Smooth muscle cell (in vitro differentiated cells): ENCODE measurements at regions not wholly inside any gene's neighbourhood (a gene's known extent, or its start where the extent isn't known, plus 50 kb on each side); places are given as distances from the start of the nearest gene placed in this dataset.

Source experiments
- DNase-seq: peaks from one replicate; lab custom pipeline; 2025; ENCODE audit not compliant: unreplicated experiment; lab: John Stamatoyannopoulos, UW
- H2AFZ ChIP-seq: fragments of 200-600 bp; sonication (generic); 2 replicates; pipeline ENCODE4 v1.6.0; 2016; ENCODE audit warnings: antibody characterized with exemption, low read depth, mild to moderate bottlenecking
- H3F3A ChIP-seq: fragments of 200-600 bp; sonication (generic); 2 replicates; pipeline ENCODE4 v1.6.0; 2017; ENCODE audit warnings: antibody characterized with exemption, low read depth
- H3K27ac ChIP-seq: fragments of 200-600 bp; sonication (generic); 2 replicates; pipeline ENCODE4 v1.5.1; 2016; ENCODE audit warnings: low read depth, mild to moderate bottlenecking
- H3K27me3 ChIP-seq: fragments of 200-600 bp; sonication (generic); 2 replicates; pipeline ENCODE4 v1.6.1; 2016; ENCODE audit warnings: low read depth, mild to moderate bottlenecking
- H3K36me3 ChIP-seq: fragments of 200-600 bp; sonication (generic); 2 replicates; pipeline ENCODE4 v1.5.1; 2016; ENCODE audit warnings: low read depth
- H3K4me1 ChIP-seq: fragments of 200-600 bp; sonication (generic); 2 replicates; pipeline ENCODE4 v1.5.1; 2016; ENCODE audit warnings: low read depth
- H3K4me2 ChIP-seq: fragments of 200-600 bp; sonication (generic); 2 replicates; pipeline ENCODE4 v1.6.0; 2016; ENCODE audit warnings: mild to moderate bottlenecking
- H3K4me3 ChIP-seq: fragments of 200-600 bp; sonication (generic); 2 replicates; pipeline ENCODE4 v1.5.1; 2016; ENCODE audit warnings: mild to moderate bottlenecking
- H3K79me2 ChIP-seq: fragments of 200-600 bp; sonication (generic); 2 replicates; pipeline ENCODE4 v1.6.0; 2016; ENCODE audit warnings: low read depth, mild to moderate bottlenecking
- H3K9ac ChIP-seq: fragments of 200-600 bp; sonication (generic); 2 replicates; pipeline ENCODE4 v1.6.0; 2016; ENCODE audit warnings: low read depth
- H3K9me3 ChIP-seq: fragments of 200-600 bp; sonication (generic); replicated peaks from 2 replicates; pipeline ENCODE4 v1.5.1; 2016; ENCODE audit warnings: low read depth
- H4K20me1 ChIP-seq: fragments of 200-600 bp; sonication (generic); 2 replicates; pipeline ENCODE4 v1.6.0; 2016; ENCODE audit warnings: low read depth
- CTCF ChIP-seq: fragments of 200-600 bp; sonication (generic); IDR thresholded peaks from 2 replicates; pipeline ENCODE4 v1.5.1; 2017; ENCODE audit warnings: borderline replicate concordance, mild to moderate bottlenecking, antibody characterized with exemption; ENCODE audit not compliant: insufficient read depth, poor library complexity, severe bottlenecking
- WGBS: methylation state at CpG from one replicate; pipeline ENCODE4 v1.1.7; 2016; ENCODE audit warnings: low lambda C conversion rate; 5-methylcytosine and 5-hydroxymethylcytosine counted together

DNA sequence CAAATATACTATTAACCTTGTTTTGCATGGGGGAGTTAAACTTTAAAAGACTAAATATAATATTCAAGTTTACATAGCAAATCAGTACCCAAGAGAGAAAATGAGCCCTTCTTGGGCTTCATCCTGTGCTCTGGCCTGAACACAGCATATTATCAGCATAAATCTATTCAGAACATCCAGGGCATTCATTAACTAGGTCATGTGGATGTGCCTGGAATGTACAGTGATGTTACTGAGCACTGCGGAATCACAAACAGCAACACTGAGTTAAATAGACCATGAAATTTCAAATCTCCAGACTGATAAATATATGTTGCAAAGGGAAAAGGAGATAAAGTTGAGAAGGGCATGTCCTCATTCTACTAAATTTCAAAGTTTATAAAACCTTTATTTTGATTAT lies 426.4 kb downstream of the AASDHPPT start:
- DNase-seq = no peak

GRCh38 chr11:106507645-106508306 lies 430.3 kb downstream of the AASDHPPT start:
- Histone ChIP-seq H2AFZ (no peak overlapping the region), H4K20me1 (no peaks in the 10 kb centered on the region), H3K27ac (no peak overlapping the region), H3F3A (no peaks in the 10 kb centered on the region), H3K4me2 (no peak overlapping the region), H3K36me3 (no peaks in the 10 kb centered on the region), H3K27me3 (peaks cover 8% of the 10 kb centered on the region), H3K79me2 (no peaks in the 10 kb centered on the region), H3K9ac (no peak overlapping the region), H3K4me1 (no peaks in the 10 kb centered on the region), H3K9me3 (no peaks in the 10 kb centered on the region), H3K4me3 (no peak overlapping the region)
- no peak for TF ChIP-seq CTCF
- WGBS = 74% methylated on average over 1 of the region's 1 CpG
- no peak for DNase-seq

More for the DNA sequence above, 426.4 kb downstream of the AASDHPPT start:
- Histone ChIP-seq H2AFZ (no peak overlapping the region), H3K27ac (no peak overlapping the region), H3K4me2 (no peak overlapping the region), H3K4me3 (no peak overlapping the region), H3K9me3 (no peaks in the 10 kb centered on the region), H3K9ac (no peak overlapping the region), H3K4me1 (no peaks in the 10 kb centered on the region), H3F3A (no peaks in the 10 kb centered on the region), H4K20me1 (no peaks in the 10 kb centered on the region), H3K36me3 (no peaks in the 10 kb centered on the region), H3K79me2 (no peaks in the 10 kb centered on the region), H3K27me3 (no peaks in the 10 kb centered on the region)
- 82% methylated on average over 1 of the region's 1 CpG for WGBS
- no peak for TF ChIP-seq CTCF

DNA sequence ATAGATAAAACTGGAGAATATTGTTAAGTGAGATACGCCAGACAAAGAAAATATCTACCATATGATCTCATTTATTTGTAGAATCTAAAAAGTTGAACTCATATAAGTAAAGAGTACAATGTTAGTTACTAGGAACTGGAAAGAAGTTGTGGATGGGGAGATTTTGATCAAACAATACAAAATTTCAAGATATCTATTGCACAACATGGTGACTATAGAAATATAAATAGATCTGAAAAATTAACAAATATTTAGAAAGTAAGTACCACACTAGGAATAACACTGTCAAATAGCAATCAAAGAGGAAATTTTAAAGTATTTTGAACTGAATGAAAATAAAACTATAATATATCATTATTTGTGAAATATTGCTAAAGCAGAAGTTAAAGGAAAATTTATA lies 437.2 kb downstream of the AASDHPPT start:
- no peak overlapping the region for H3K4me2 ChIP-seq
- H3F3A ChIP-seq = no peaks in the 10 kb centered on the region
- no peak overlapping the region for H3K9ac ChIP-seq
- H3K4me3 ChIP-seq = no peak overlapping the region
- 100% methylated on average over 1 of the region's 1 CpG for WGBS
- no peak for DNase-seq
- no peak for TF ChIP-seq CTCF
- H3K36me3 ChIP-seq = no peaks in the 10 kb centered on the region
- no peak overlapping the region for H2AFZ ChIP-seq
- H3K79me2 ChIP-seq = no peaks in the 10 kb centered on the region
- no peaks in the 10 kb centered on the region for H3K9me3 ChIP-seq
- H3K27ac ChIP-seq = no peak overlapping the region
- peaks cover 8% of the 10 kb centered on the region for H3K27me3 ChIP-seq
- no peaks in the 10 kb centered on the region for H3K4me1 ChIP-seq
- H4K20me1 ChIP-seq = no peaks in the 10 kb centered on the region

- Histone ChIP-seq H3K9ac (no peak overlapping the region), H3F3A (no peaks in the 10 kb centered on the region), H3K4me1 (no peaks in the 10 kb centered on the region), H2AFZ (no peak overlapping the region), H3K27ac (no peak overlapping the region), H3K27me3 (no peaks in the 10 kb centered on the region), H3K9me3 (no peaks in the 10 kb centered on the region), H3K4me2 (no peak overlapping the region), H3K36me3 (no peaks in the 10 kb centered on the region), H3K4me3 (no peak overlapping the region), H3K79me2 (no peaks in the 10 kb centered on the region), H4K20me1 (no peaks in the 10 kb centered on the region)
- DNase-seq = no peak
- no peak for TF ChIP-seq CTCF
- 96% methylated on average over 2 of the region's 2 CpGs for WGBS
Observed at GRCh38 chr11:106517426-106517825, 440.0 kb downstream of the AASDHPPT start.
